ENCODE measurements at regions not wholly inside any gene's neighbourhood (a gene's known extent, or its start where the extent isn't known, plus 50 kb on each side); places are given as distances from the start of the nearest gene placed in this dataset.
A peak's percentile ranks its signal among the peaks of the same experiment; 100 is the strongest.

DNA sequence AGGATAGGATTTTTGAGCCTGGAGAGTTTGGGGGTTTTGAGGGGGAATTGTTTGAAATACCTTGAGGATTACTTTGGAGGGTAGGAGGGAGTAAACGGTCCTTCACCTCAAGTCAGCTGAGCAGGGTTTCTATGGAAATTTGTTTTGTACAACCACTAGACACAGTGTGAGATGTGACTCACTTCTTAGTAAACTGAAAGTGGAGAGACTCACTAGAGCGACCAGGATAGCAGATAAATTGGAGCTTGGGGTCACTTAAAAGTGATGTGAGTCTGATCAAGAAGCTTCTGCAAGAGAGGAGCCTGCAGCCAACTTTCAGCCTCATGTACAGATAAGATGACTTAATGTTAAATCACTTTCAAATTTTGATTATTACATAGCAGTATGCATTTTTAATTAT is 1945.9 kb upstream of the NUDT12 start:
- intact Hi-C loops (cut with micrococcal nuclease; ENCODE audit: unreplicated experiment): no loop called here
- no peak overlapping the region for H3K4me3 ChIP-seq (ENCODE audit: low read depth, low read length, poor library complexity, severe bottlenecking)
- no peaks in the 10 kb centered on the region for H3K9me2 ChIP-seq (ENCODE audit: insufficient read depth, low read length)
- H3K27ac ChIP-seq (ENCODE audit: low read depth, low read length, poor library complexity, severe bottlenecking): no peak overlapping the region
- H3K9me3 ChIP-seq (ENCODE audit: low read length): no peaks in the 10 kb centered on the region
- DNase-seq (ENCODE audit: low spot score): no peak
- H3K4me2 ChIP-seq (ENCODE audit: low read length): no peak overlapping the region
- TF ChIP-seq EZH2phosphoT487 (IDR thresholded peaks at IDR 0.05; ENCODE audit: borderline replicate concordance, low read depth, low read length): no peak
- TF ChIP-seq, protein P1, sequence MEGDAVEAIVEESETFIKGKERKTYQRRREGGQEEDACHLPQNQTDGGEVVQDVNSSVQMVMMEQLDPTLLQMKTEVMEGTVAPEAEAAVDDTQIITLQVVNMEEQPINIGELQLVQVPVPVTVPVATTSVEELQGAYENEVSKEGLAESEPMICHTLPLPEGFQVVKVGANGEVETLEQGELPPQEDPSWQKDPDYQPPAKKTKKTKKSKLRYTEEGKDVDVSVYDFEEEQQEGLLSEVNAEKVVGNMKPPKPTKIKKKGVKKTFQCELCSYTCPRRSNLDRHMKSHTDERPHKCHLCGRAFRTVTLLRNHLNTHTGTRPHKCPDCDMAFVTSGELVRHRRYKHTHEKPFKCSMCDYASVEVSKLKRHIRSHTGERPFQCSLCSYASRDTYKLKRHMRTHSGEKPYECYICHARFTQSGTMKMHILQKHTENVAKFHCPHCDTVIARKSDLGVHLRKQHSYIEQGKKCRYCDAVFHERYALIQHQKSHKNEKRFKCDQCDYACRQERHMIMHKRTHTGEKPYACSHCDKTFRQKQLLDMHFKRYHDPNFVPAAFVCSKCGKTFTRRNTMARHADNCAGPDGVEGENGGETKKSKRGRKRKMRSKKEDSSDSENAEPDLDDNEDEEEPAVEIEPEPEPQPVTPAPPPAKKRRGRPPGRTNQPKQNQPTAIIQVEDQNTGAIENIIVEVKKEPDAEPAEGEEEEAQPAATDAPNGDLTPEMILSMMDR (conservative IDR thresholded peaks at IDR 0.05; ENCODE audit: low read length): no peak
- POLR2A ChIA-PET: no interaction called here
- no peaks in the 10 kb centered on the region for H3K79me2 ChIP-seq (ENCODE audit: insufficient read depth, low read depth, low read length)
- H3K36me3 ChIP-seq (ENCODE audit: insufficient read depth, low read length): no peaks in the 10 kb centered on the region
- CTCF ChIA-PET (ENCODE audit: unreplicated experiment): no interaction called here
- H3K4me1 ChIP-seq (ENCODE audit: insufficient read depth, low read length, poor library complexity, severe bottlenecking): no peaks in the 10 kb centered on the region
- H2AFZ ChIP-seq (ENCODE audit: low read length): no peak overlapping the region
- no TSS peak for BruUV-seq (replicated peaks)
- no peaks in the 10 kb centered on the region for H4K20me1 ChIP-seq (ENCODE audit: insufficient read depth, low read length)

DNA sequence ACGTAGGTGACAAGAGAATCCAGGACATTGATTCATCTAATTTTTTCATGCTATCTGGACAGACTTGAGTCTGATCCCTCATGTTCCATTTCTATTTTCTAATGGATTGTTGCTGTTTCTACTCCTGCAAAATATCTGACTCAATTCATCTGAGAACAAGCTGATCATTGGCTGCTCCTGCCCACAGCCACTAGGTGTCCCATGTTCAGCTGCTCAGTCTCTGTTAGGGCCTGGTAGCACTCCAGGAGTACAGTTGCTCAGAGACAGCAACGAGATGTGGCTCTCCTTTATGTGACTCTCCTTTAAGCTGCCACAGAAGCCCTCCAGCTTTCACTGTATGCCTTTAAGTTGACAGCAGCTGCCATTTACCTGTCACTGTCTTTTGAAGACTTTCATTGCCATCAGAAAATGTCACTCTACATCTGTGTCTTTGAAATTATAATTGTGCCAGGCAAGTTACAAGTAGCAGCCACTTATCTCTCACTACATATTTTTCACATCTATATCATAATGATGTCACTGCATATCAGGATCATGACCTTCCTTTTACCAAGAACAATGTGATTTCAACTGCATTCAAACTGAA is 1944.2 kb upstream of the NUDT12 start:
- Histone ChIP-seq H3K79me2 (ENCODE audit: insufficient read depth, low read depth, low read length) (no peaks in the 10 kb centered on the region), H3K4me1 (ENCODE audit: insufficient read depth, low read length, poor library complexity, severe bottlenecking) (no peaks in the 10 kb centered on the region), H3K9me2 (ENCODE audit: insufficient read depth, low read length) (no peaks in the 10 kb centered on the region), H4K20me1 (ENCODE audit: insufficient read depth, low read length) (no peaks in the 10 kb centered on the region), H3K4me2 (ENCODE audit: low read length) (no peak overlapping the region), H2AFZ (ENCODE audit: low read length) (no peak overlapping the region), H3K27ac (ENCODE audit: low read depth, low read length, poor library complexity, severe bottlenecking) (no peak overlapping the region), H3K4me3 (ENCODE audit: low read depth, low read length, poor library complexity, severe bottlenecking) (no peak overlapping the region), H3K9me3 (ENCODE audit: low read length) (no peaks in the 10 kb centered on the region), H3K36me3 (ENCODE audit: insufficient read depth, low read length) (no peaks in the 10 kb centered on the region)
- DNase-seq (ENCODE audit: low spot score): peak; percentile 1
- ChIA-PET POLR2A (no interaction called here), CTCF (ENCODE audit: unreplicated experiment) (no interaction called here)
- intact Hi-C loops (cut with micrococcal nuclease; ENCODE audit: unreplicated experiment): no loop called here
- no TSS peak for BruUV-seq (replicated peaks)
- TF ChIP-seq, protein P1 (conservative IDR thresholded peaks at IDR 0.05; ENCODE audit: low read length): peak; percentile 56; the same call in 1 of the 2 replicates
- no peak for TF ChIP-seq EZH2phosphoT487 (IDR thresholded peaks at IDR 0.05; ENCODE audit: borderline replicate concordance, low read depth, low read length)

DNA sequence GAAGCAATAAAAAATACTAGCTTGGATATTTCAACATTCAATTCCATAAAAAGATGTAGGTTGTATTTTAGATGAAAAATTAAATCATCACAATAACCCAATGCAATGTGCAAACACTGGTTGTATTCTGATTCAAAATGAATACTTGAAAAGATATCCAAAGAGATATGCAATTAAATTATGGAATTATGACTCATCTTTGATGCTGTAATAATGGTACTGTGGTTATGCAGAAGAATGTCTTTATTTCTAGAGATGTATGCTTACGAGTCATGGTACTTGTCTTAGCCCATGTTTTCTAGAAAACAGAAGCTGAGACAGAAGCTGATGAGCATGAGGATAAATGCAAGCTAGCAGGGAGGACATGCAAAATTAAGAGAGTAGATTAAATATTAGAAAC is 1941.4 kb upstream of the NUDT12 start:
- ChIA-PET CTCF (ENCODE audit: unreplicated experiment) (no interaction called here), POLR2A (no interaction called here)
- H4K20me1 ChIP-seq (ENCODE audit: insufficient read depth, low read length): no peaks in the 10 kb centered on the region

More for the DNA sequence above, 1941.4 kb upstream of the NUDT12 start:
- no peak for DNase-seq (ENCODE audit: low spot score)
- Histone ChIP-seq H3K79me2 (ENCODE audit: insufficient read depth, low read depth, low read length) (no peaks in the 10 kb centered on the region), H3K9me3 (ENCODE audit: low read length) (no peaks in the 10 kb centered on the region), H2AFZ (ENCODE audit: low read length) (no peak overlapping the region), H3K4me2 (ENCODE audit: low read length) (no peak overlapping the region), H3K4me3 (ENCODE audit: low read depth, low read length, poor library complexity, severe bottlenecking) (no peak overlapping the region), H3K9me2 (ENCODE audit: insufficient read depth, low read length) (no peaks in the 10 kb centered on the region), H3K36me3 (ENCODE audit: insufficient read depth, low read length) (no peaks in the 10 kb centered on the region), H3K4me1 (ENCODE audit: insufficient read depth, low read length, poor library complexity, severe bottlenecking) (no peaks in the 10 kb centered on the region), H3K27ac (ENCODE audit: low read depth, low read length, poor library complexity, severe bottlenecking) (no peak overlapping the region)
- no TSS peak for BruUV-seq (replicated peaks)
- TF ChIP-seq, protein P1 (conservative IDR thresholded peaks at IDR 0.05; ENCODE audit: low read length): no peak
- TF ChIP-seq EZH2phosphoT487 (IDR thresholded peaks at IDR 0.05; ENCODE audit: borderline replicate concordance, low read depth, low read length): no peak
- intact Hi-C loops (cut with micrococcal nuclease; ENCODE audit: unreplicated experiment): no loop called here
